ENCODE measurements at regions not wholly inside any gene's neighbourhood (a gene's known extent, or its start where the extent isn't known, plus 50 kb on each side); places are given as distances from the start of the nearest gene placed in this dataset.

GRCh38 chr3:162892921-162893793 lies 1396.5 kb downstream of the OTOL1 start:
- DNase-seq (ENCODE audit: low spot score) (no peak), ATAC-seq (no peak)
- ChIA-PET POLR2A (no interaction called here), CTCF (no interaction called here)
- Mint-ChIP-seq H3K27ac (no peak overlapping the region), H3K36me3 (no peaks in the 10 kb centered on the region), H3K4me1 (no peaks in the 10 kb centered on the region), H3K4me3 (no peak overlapping the region), H3K27me3 (ENCODE audit: low read depth) (no peaks in the 10 kb centered on the region), H3K9me3 (no peaks in the 10 kb centered on the region)
- TF ChIP-seq EMX1 (CRISPR knock-in tag; IDR thresholded peaks at IDR 0.05) = no peak
- no peak for TF ChIP-seq ETV6 (CRISPR knock-in tag; IDR thresholded peaks at IDR 0.05)
- TF ChIP-seq CBFB (CRISPR knock-in tag; IDR thresholded peaks at IDR 0.05; ENCODE audit: low read depth) = no peak
- no peak for TF ChIP-seq PRRX2 (CRISPR knock-in tag; IDR thresholded peaks at IDR 0.05)
- no peak for TF ChIP-seq RELA (CRISPR knock-in tag; IDR thresholded peaks at IDR 0.05; ENCODE audit: borderline replicate concordance)
- no peak for TF ChIP-seq ZNF232 (CRISPR knock-in tag; IDR thresholded peaks at IDR 0.05)

GRCh38 chr3:162897291-162897690 lies 1400.7 kb downstream of the OTOL1 start:
- H3K4me1 Mint-ChIP-seq = no peaks in the 10 kb centered on the region
- no peaks in the 10 kb centered on the region for H3K9me3 Mint-ChIP-seq
- DNase-seq (ENCODE audit: low spot score) (no peak), ATAC-seq (no peak)
- no peaks in the 10 kb centered on the region for H3K27me3 Mint-ChIP-seq (ENCODE audit: low read depth)
- H3K4me3 Mint-ChIP-seq = no peak overlapping the region
- ChIA-PET POLR2A (no interaction called here), CTCF (no interaction called here)
- no peak overlapping the region for H3K27ac Mint-ChIP-seq
- no peaks in the 10 kb centered on the region for H3K36me3 Mint-ChIP-seq
- no peak for TF ChIP-seq MXD4 (CRISPR knock-in tag; IDR thresholded peaks at IDR 0.05; ENCODE audit: borderline replicate concordance)
- TF ChIP-seq ZNF532 (CRISPR knock-in tag; IDR thresholded peaks at IDR 0.05; ENCODE audit: borderline replicate concordance) = no peak
- TF ChIP-seq NR1H2 (CRISPR knock-in tag; IDR thresholded peaks at IDR 0.05) = no peak
- no peak for TF ChIP-seq JAZF1 (CRISPR knock-in tag; IDR thresholded peaks at IDR 0.05)
- no peak for TF ChIP-seq ARID4B (CRISPR knock-in tag; IDR thresholded peaks at IDR 0.05; ENCODE audit: borderline replicate concordance)
- TF ChIP-seq TEAD4 (CRISPR knock-in tag; IDR thresholded peaks at IDR 0.05) = no peak
- no peak for TF ChIP-seq PREB (CRISPR knock-in tag; IDR thresholded peaks at IDR 0.05; ENCODE audit: borderline replicate concordance)
- no peak for TF ChIP-seq GRHL2 (CRISPR knock-in tag; IDR thresholded peaks at IDR 0.05; ENCODE audit: insufficient replicate concordance, severe bottlenecking)
- TF ChIP-seq NR2C2 (CRISPR knock-in tag; IDR thresholded peaks at IDR 0.05) = no peak
- TF ChIP-seq AR (CRISPR knock-in tag; IDR thresholded peaks at IDR 0.05) = no peak
- TF ChIP-seq USF2 (CRISPR knock-in tag; IDR thresholded peaks at IDR 0.05) = no peak
- TF ChIP-seq NR3C1 (CRISPR knock-in tag; conservative IDR thresholded peaks at IDR 0.05; ENCODE audit: low read depth) = no peak
- TF ChIP-seq ZMAT4 (CRISPR knock-in tag; IDR thresholded peaks at IDR 0.05) = no peak
- TF ChIP-seq IRF2 (CRISPR knock-in tag; IDR thresholded peaks at IDR 0.05; ENCODE audit: borderline replicate concordance, low read depth) = no peak

All from WTC11 (cell line).